ENCODE measurements at regions not wholly inside any gene's neighbourhood (a gene's known extent, or its start where the extent isn't known, plus 50 kb on each side); places are given as distances from the start of the nearest gene placed in this dataset.

GRCh38 chr12:19926266-19926665 is 442.1 kb upstream of the PDE3A start:
- Histone ChIP-seq H4K5ac (ENCODE audit: low read depth, low read length) (no peak overlapping the region), H3K56ac (ENCODE audit: extremely low read depth, insufficient read depth, low read length) (no peak overlapping the region), H2BK5ac (ENCODE audit: low read depth, low read length, poor library complexity, severe bottlenecking) (no peak overlapping the region), H2AK9ac (replicated peaks; ENCODE audit: low read depth, low read length, poor library complexity) (no peak overlapping the region), H4K91ac (ENCODE audit: insufficient read depth, low read depth, low read length) (no peak overlapping the region), H2AK5ac (ENCODE audit: low read depth, low read length) (no peak overlapping the region), H3K9me3 (ENCODE audit: control insufficient read depth, insufficient read depth, low read length) (peaks cover 3% of the 10 kb centered on the region; the same call in 1 of the 2 replicates), H3K14ac (replicated peaks; ENCODE audit: low read depth, low read length) (no peak overlapping the region), H2BK120ac (ENCODE audit: low read depth, low read length) (no peak overlapping the region), H2AFZ (replicated peaks; ENCODE audit: low read length, poor library complexity) (no peak overlapping the region), H3K18ac (ENCODE audit: low read depth, low read length) (no peak overlapping the region), H3K27me3 (ENCODE audit: control insufficient read depth, insufficient read depth, low read length) (no peaks in the 10 kb centered on the region), H3K4me1 (ENCODE audit: control insufficient read depth, insufficient read depth, low read length) (no peaks in the 10 kb centered on the region), H3K9ac (ENCODE audit: low read depth, low read length) (no peak overlapping the region), H4K8ac (ENCODE audit: low read depth in 2 of 2, low read length in 2 of 2) (no peak overlapping the region), H3K23ac (ENCODE audit: low read depth, low read length) (no peak overlapping the region), H3K36me3 (ENCODE audit: control insufficient read depth, insufficient read depth, low read length) (no peaks in the 10 kb centered on the region), H3K4me3 (ENCODE audit: insufficient read depth, low read depth, low read length) (no peak overlapping the region), H3K79me1 (ENCODE audit: low read depth in 1 of 2, low read length in 2 of 2) (no peaks in the 10 kb centered on the region), H2BK20ac (ENCODE audit: low read depth, low read length) (no peak overlapping the region), H3K4ac (ENCODE audit: low read depth, low read length) (no peak overlapping the region), H4K20me1 (ENCODE audit: insufficient read depth, low read length) (no peaks in the 10 kb centered on the region), H3K9me1 (ENCODE audit: insufficient read depth, low read length) (no peaks in the 10 kb centered on the region), H3K27ac (ENCODE audit: insufficient read depth, low read length) (no peak overlapping the region), H3K4me2 (ENCODE audit: low read depth, low read length) (no peak overlapping the region), H2BK15ac (ENCODE audit: low read depth, low read length) (no peak overlapping the region)
- DNase-seq: no peak
- WGBS, 2 experiments (ENCODE audit: extremely low coverage in 2 of 2, insufficient read length in 1 of 2): no CpG with 5 or more reads among the region's 1 CpG
- intact Hi-C loops (cut with micrococcal nuclease) (no loop called here), dilution Hi-C loops (cut with HindIII; ENCODE audit: low sequenced_read_pairs, unreplicated experiment) (no loop called here), in situ Hi-C loops (cut with MboI; ENCODE audit: low sequenced_read_pairs) (no loop called here)
- no TSS peak for BruUV-seq (replicated peaks)
- ChIA-PET CTCF (no interaction called here), POLR2A (ENCODE audit: unreplicated experiment) (no interaction called here)
- ATAC-seq (ENCODE audit: low read depth): no peak
- TF ChIP-seq ELK1 (IDR thresholded peaks at IDR 0.05; ENCODE audit: borderline replicate concordance, low read depth, low read length): no peak
- no peak for TF ChIP-seq RAD21 (IDR thresholded peaks at IDR 0.05; ENCODE audit: low read length)
- TF ChIP-seq CTCF (conservative IDR thresholded peaks at IDR 0.05; ENCODE audit: low read depth, low read length): no peak
- TF ChIP-seq CEBPB (IDR thresholded peaks at IDR 0.05; ENCODE audit: low read depth, low read length): no peak
